Vagina (tissue), 2 donors: ENCODE measurements at regions not wholly inside any gene's neighbourhood (a gene's known extent, or its start where the extent isn't known, plus 50 kb on each side); places are given as distances from the start of the nearest gene placed in this dataset.

Experiments used
- CTCF ChIP-seq, 3 experiments: fragments of 450-650 bp in 2 of 3; fragments of 200-600 bp in 1 of 3; sonication (generic) in 1 of 3; IDR thresholded peaks; one replicate each; pipeline ENCODE4 v1.5.1; 2017 to 2019; ENCODE audit warnings: antibody characterized with exemption in 3 of 3, mild to moderate bottlenecking in 2 of 3, moderate library complexity in 2 of 3
- POLR2A ChIP-seq, 2 donors: fragments of 450-650 bp; IDR thresholded peaks; one replicate each; pipeline ENCODE4 v1.6.1; 2017; ENCODE audit warnings: antibody characterized with exemption in 2 of 2, mild to moderate bottlenecking in 2 of 2, moderate library complexity in 2 of 2
- POLR2AphosphoS5 ChIP-seq, 2 donors: sonication (generic); formaldehyde crosslinking; IDR thresholded peaks; one replicate each; pipeline ENCODE4 v1.9.0; 2017; ENCODE audit warnings: antibody characterized with exemption in 2 of 2, mild to moderate bottlenecking in 2 of 2, low read depth in 1 of 2; ENCODE audit not compliant: insufficient read depth in 1 of 2

GRCh38 chr5:104367978-104368377 is 805.4 kb upstream of the NUDT12 start:
- TF ChIP-seq CTCF (IDR thresholded peaks at IDR 0.05) (no peak), POLR2AphosphoS5 (IDR thresholded peaks at IDR 0.05; ENCODE audit: insufficient read depth in 1 of 2, low read depth in 1 of 2) (no peak), POLR2A (IDR thresholded peaks at IDR 0.05) (no peak)
